ENCODE measurements at regions not wholly inside any gene's neighbourhood (a gene's known extent, or its start where the extent isn't known, plus 50 kb on each side); places are given as distances from the start of the nearest gene placed in this dataset.

DNA sequence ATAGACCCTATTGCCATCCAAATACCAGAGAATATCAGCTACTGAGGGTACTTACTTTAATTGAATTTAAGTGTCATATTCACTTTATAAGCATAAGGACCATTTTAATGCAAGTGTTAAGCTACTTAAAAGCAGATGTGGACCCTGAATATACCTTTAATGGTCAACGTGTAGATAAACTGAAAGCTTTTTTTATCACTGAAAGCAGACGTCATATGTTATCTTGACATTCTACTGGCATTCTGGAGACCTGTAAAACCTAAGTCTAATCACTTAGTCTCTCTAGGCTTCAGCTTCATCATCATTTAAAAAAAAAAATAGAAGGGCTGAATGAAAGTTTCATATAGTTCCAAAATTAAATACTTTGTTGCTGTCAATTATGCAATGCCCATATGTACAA, 116.5 kb downstream of the ELAPOR2 start:
- no peak for DNase-seq

DNA sequence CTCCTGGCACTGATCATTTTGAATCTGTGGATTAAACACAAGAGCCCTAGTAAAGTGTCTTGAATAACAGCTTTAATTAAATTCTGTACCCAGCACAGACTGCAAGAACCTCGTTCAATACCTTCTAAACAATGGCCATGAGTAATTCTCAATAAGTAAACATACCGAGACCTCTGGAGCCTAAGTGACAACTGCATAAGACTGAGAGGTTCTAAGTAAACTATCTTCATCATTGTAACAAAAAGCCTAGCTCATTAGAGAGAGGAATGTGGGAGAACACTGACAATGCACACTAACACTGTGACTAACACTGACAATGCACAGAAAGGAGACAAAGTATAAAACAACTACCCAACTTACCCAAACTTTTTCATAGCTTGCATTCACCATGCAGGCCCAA, 117.4 kb downstream of the ELAPOR2 start:
- no peak for DNase-seq

- DNase-seq = peak; percentile 26
Measured at GRCh38 chr7:86939197-86939814, 120.1 kb downstream of the ELAPOR2 start.

GRCh38 chr7:86937363-86937878, 122.0 kb downstream of the ELAPOR2 start:
- no peak for DNase-seq

GRCh38 chr7:86933295-86933845, 126.1 kb downstream of the ELAPOR2 start:
- DNase-seq = no peak

GRCh38 chr7:86932038-86932512, 127.4 kb downstream of the ELAPOR2 start:
- peak; percentile 20 for DNase-seq

- no peak for DNase-seq
Measured at GRCh38 chr7:86931439-86931838, 128.0 kb downstream of the ELAPOR2 start.

GRCh38 chr7:86930554-86931307, 128.7 kb downstream of the ELAPOR2 start:
- DNase-seq = no peak

DNA sequence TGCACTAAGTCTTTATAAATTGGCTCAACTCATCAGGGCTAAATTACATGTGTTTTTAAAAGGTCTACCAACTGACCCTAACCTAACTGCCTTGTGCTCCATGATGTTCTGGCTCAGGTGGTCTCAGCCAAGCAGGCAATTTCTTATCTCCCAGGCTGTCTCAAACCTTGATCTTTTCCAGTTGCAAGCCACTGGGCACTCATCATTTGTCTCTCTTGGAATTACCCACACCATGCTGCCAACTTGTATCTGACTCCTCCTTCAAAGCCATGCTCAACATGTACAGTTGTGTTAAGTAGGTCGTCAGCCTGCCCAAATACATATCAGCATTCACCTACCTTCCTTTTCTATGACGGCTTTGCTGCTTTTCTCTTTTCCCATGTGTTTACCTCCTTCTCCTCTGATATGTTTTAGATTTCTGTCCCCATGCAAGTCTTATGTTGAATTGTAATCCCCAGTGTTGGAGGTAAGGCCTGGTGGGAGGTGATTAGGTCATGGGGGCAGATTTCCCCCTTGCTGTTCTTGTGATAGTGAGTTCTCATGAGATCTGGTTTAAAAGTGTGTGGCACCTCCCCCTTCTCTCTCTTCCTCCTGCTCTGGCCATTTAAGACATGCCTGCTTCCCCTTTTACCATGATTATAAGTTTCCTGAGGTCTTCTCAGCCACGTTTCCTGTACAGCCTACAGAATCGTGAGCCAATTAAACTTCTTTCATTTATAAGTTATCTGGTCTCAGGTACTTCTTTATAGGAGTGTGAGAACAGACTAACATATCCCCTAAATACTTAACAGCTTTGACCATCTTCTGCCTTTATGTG, 130.0 kb downstream of the ELAPOR2 start:
- DNase-seq = no peak

- DNase-seq = no peak
Measured at GRCh38 chr7:86928308-86928707, 131.1 kb downstream of the ELAPOR2 start.

- DNase-seq = peak; percentile 11
Measured at GRCh38 chr7:86926732-86927131, 132.7 kb downstream of the ELAPOR2 start.

- no peak for DNase-seq
Measured at GRCh38 chr7:86925221-86925620, 134.2 kb downstream of the ELAPOR2 start.

- no peak for DNase-seq
Measured at GRCh38 chr7:86923527-86923926, 135.9 kb downstream of the ELAPOR2 start.

- DNase-seq = no peak
Measured at GRCh38 chr7:86920154-86920553, 139.3 kb downstream of the ELAPOR2 start.

- no peak for DNase-seq
Measured at GRCh38 chr7:86918245-86918644, 141.2 kb downstream of the ELAPOR2 start.

DNA sequence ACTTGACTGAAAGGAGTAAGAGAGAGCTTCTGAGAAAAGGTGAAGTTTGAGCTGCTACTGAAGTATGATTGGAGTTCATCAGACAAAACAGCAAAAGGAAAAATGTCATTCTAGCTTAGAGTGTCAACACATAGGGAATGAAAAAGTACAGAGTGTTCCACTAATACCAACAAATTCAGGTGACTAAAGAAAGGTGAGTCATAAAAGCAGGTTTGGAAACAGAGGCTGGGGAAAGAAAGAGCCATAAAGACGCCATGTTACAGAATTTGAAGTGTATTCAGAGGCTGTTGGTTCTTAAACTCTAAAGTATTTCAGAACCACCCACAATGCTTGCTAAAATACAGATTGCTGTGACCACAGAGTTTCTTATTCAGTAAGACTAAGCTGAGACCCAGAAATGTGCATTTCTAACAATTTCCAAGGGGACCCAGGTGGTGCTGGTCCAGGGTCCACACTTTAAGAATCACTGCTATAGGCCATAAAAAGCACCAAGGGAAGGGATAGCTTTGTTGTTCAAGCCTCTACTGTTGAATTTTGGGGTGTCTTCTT, 143.1 kb downstream of the ELAPOR2 start:
- DNase-seq = no peak

DNA sequence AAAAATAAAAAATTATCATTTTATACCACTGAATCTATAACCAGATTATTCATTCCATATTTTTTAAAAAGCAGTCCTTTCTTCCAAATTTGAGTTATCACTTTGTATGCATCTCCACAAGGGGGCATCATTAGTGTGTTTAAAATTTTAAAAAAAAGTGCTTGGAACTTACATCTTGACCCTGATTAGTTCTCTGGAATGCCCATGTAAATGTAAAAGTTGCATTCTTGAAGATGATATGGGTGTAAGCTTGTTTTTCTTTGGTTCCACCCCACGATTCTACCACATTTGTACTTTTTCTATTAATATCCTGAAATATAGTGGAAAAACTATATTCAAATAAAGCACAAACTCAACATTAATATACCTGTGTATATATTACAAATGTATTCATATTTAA, 144.9 kb downstream of the ELAPOR2 start:
- no peak for DNase-seq

All from hindlimb muscle (tissue), 1 donor.